ENCODE measurements at regions not wholly inside any gene's neighbourhood (a gene's known extent, or its start where the extent isn't known, plus 50 kb on each side); places are given as distances from the start of the nearest gene placed in this dataset.

- DNase-seq (ENCODE audit: low read depth): no peak
- no peak overlapping the region for H3K4me3 ChIP-seq (ENCODE audit: control insufficient read depth, low read depth, low read length)
- TF ChIP-seq, protein P1, sequence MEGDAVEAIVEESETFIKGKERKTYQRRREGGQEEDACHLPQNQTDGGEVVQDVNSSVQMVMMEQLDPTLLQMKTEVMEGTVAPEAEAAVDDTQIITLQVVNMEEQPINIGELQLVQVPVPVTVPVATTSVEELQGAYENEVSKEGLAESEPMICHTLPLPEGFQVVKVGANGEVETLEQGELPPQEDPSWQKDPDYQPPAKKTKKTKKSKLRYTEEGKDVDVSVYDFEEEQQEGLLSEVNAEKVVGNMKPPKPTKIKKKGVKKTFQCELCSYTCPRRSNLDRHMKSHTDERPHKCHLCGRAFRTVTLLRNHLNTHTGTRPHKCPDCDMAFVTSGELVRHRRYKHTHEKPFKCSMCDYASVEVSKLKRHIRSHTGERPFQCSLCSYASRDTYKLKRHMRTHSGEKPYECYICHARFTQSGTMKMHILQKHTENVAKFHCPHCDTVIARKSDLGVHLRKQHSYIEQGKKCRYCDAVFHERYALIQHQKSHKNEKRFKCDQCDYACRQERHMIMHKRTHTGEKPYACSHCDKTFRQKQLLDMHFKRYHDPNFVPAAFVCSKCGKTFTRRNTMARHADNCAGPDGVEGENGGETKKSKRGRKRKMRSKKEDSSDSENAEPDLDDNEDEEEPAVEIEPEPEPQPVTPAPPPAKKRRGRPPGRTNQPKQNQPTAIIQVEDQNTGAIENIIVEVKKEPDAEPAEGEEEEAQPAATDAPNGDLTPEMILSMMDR (conservative IDR thresholded peaks at IDR 0.05; ENCODE audit: control insufficient read depth, insufficient read depth, low read depth, low read length): no peak
Measured at GRCh38 chr10:133008196-133008595, 65.8 kb upstream of the CFAP46 start.

GRCh38 chr10:133007360-133007858 is 65.0 kb upstream of the CFAP46 start:
- no peak overlapping the region for H3K4me3 ChIP-seq (ENCODE audit: control insufficient read depth, low read depth, low read length)
- TF ChIP-seq, protein P1 (conservative IDR thresholded peaks at IDR 0.05; ENCODE audit: control insufficient read depth, insufficient read depth, low read depth, low read length): no peak
- no peak for DNase-seq (ENCODE audit: low read depth)

- no peak overlapping the region for H3K4me3 ChIP-seq (ENCODE audit: control insufficient read depth, low read depth, low read length)
- TF ChIP-seq, protein P1 (conservative IDR thresholded peaks at IDR 0.05; ENCODE audit: control insufficient read depth, insufficient read depth, low read depth, low read length): no peak
- no peak for DNase-seq (ENCODE audit: low read depth)
Measured at GRCh38 chr10:133006806-133007205, 64.4 kb upstream of the CFAP46 start.

DNA sequence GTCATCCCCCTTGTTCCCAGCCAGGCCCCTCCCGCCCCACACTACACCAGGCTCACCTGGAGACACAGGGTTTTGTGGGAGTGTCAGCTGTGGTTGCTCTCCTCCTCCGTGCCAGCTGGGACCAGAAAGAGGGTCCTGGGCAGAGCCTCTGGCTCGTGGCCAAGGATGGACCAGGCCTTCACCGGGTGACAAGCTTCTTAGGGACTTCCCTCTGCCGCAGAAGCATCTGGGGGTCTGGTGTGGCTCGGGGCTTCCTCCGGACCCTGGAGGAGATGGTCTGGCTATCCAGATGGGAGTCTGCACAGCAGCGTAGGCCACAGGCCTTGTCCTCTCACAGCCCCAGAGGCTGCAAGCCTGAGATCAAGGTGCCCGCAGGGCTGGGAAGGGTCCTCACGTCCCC is 63.8 kb upstream of the CFAP46 start:
- H3K4me3 ChIP-seq (ENCODE audit: control insufficient read depth, low read depth, low read length): no peak overlapping the region
- DNase-seq (ENCODE audit: low read depth): no peak
- TF ChIP-seq, protein P1 (conservative IDR thresholded peaks at IDR 0.05; ENCODE audit: control insufficient read depth, insufficient read depth, low read depth, low read length): no peak

DNA sequence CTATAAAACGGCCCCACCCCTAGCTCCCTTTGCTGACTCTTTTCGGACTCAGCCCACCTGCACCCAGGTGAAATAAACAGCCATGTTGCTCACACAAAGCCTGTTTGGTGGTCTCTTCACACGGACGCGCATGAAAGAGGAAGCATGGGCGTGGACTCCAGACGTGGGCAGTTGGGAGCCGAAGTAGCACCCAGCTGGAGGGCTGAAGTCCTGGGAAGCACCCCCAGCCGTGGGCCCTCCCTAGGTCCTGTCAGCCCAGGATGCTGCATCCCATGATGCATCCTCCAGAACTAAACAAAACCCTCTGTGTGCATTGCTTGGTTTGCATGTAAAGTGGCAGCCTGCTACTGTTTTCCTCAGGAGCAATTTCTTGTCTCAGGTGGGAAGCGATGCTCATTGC is 62.1 kb upstream of the CFAP46 start:
- TF ChIP-seq, protein P1 (conservative IDR thresholded peaks at IDR 0.05; ENCODE audit: control insufficient read depth, insufficient read depth, low read depth, low read length): no peak
- no peak overlapping the region for H3K4me3 ChIP-seq (ENCODE audit: control insufficient read depth, low read depth, low read length)
- DNase-seq (ENCODE audit: low read depth): no peak

DNA sequence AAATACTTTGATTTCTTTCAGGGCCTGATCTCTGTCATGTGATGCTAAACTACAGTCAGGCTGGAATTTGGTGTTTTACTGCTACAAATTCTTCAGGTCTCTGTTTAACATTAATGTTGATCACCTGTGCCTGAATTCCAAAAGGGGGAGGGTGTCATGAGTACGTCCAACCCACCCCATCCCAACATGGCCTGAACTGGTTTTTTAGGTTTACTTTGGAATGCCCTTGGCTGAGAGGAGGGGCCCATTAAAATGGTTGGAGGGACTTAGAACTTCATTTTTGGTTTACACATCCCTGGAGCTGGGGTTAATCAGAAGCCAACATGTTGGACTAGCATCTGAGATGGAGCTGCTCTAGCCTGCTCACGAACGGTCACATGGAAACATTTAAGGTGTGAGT is 60.8 kb upstream of the CFAP46 start:
- no peak overlapping the region for H3K4me3 ChIP-seq (ENCODE audit: control insufficient read depth, low read depth, low read length)
- TF ChIP-seq, protein P1 (conservative IDR thresholded peaks at IDR 0.05; ENCODE audit: control insufficient read depth, insufficient read depth, low read depth, low read length): no peak
- no peak for DNase-seq (ENCODE audit: low read depth)

GRCh38 chr10:133002685-133003084 is 60.3 kb upstream of the CFAP46 start:
- TF ChIP-seq, protein P1 (conservative IDR thresholded peaks at IDR 0.05; ENCODE audit: control insufficient read depth, insufficient read depth, low read depth, low read length): no peak
- DNase-seq (ENCODE audit: low read depth): no peak
- no peak overlapping the region for H3K4me3 ChIP-seq (ENCODE audit: control insufficient read depth, low read depth, low read length)

All from fibroblast of mammary gland (primary cell).